ENCODE measurements at regions not wholly inside any gene's neighbourhood (a gene's known extent, or its start where the extent isn't known, plus 50 kb on each side); places are given as distances from the start of the nearest gene placed in this dataset.

- DNase-seq: no peak
Observed at GRCh38 chr12:3336606-3337311, 154.2 kb upstream of the PRMT8 start.

GRCh38 chr12:3337944-3338343, 153.1 kb upstream of the PRMT8 start:
- DNase-seq: no peak

- no peak for DNase-seq
Observed at GRCh38 chr12:3339221-3339620, 151.8 kb upstream of the PRMT8 start.

DNA sequence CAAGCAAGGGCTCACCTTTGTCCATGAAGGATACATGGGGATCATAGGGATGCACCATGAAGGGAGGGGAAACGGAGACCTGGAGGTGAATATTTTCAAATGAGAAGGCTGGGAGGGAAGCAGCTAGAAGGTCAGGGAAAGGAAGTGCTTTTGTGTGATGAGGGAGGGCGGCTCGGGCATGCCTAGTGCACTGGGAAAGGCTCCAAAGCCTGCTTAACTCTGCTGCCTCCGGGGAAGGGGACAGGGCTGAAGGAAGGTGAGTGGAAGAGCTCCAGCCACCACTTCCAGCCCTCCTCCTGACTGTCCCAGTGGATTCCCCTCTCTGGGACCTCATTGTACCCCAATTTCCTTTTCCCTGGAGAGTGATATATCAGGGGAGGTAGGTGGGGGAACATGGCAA, 149.4 kb upstream of the PRMT8 start:
- DNase-seq: no peak

GRCh38 chr12:3342051-3342450, 149.0 kb upstream of the PRMT8 start:
- peak; percentile 41 for DNase-seq

- DNase-seq: no peak
Observed at GRCh38 chr12:3348055-3348454, 142.9 kb upstream of the PRMT8 start.

- DNase-seq: no peak
Observed at GRCh38 chr12:3350432-3350831, 140.6 kb upstream of the PRMT8 start.

GRCh38 chr12:3351731-3352130, 139.3 kb upstream of the PRMT8 start:
- DNase-seq: no peak

- no peak for DNase-seq
Observed at GRCh38 chr12:3352230-3352629, 138.8 kb upstream of the PRMT8 start.

- DNase-seq: no peak
Observed at GRCh38 chr12:3353621-3354020, 137.4 kb upstream of the PRMT8 start.

DNA sequence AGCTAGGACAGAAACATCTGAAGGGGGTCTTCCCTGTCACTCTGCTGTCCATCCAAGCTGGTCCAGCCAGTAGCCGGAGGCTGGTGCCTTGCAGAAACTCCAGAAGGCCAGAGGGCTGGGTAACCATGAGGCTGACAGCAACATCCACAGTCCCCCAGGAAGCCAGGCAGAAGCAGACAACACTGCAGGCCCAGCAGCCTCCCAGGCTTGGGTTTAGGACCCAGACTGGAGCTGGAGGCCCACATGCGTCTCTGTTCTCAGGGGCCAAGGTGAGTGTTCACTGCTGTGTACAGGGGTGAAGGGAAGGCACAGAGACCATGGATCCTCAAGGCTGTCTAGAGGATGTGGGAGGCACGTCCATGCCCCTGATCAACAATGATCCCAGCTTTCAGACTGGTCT, 136.4 kb upstream of the PRMT8 start:
- no peak for DNase-seq

- no peak for DNase-seq
Observed at GRCh38 chr12:3355378-3355900, 135.6 kb upstream of the PRMT8 start.

DNA sequence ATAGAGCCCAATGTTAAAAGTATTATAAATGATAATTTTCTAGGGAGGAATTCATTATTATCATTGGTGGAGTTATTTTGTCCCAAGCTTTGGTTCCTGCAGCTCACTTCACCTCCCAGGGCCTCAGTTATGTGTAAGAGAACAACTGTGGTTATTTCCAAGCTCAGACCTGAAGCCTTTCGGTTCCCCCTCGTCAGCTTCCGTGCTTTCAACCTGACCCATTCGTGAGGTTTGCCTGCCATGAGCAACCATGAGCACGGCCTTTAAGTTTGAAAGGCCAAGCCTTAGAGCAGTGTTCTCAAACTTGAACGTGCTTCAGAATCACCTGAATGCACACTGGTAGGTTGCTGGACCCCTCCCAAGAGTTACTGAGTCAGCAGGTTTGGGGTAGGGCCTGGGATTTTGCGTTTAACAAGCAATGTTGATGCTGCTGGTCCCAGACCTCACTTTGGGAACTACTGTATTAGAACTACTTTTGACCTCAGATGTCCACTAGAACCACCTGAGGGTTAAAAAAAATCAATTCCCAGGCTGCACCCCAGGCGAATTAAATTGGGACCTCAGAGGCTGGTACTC, 133.0 kb upstream of the PRMT8 start:
- no peak for DNase-seq

- no peak for DNase-seq
Observed at GRCh38 chr12:3359478-3359877, 131.5 kb upstream of the PRMT8 start.

DNA sequence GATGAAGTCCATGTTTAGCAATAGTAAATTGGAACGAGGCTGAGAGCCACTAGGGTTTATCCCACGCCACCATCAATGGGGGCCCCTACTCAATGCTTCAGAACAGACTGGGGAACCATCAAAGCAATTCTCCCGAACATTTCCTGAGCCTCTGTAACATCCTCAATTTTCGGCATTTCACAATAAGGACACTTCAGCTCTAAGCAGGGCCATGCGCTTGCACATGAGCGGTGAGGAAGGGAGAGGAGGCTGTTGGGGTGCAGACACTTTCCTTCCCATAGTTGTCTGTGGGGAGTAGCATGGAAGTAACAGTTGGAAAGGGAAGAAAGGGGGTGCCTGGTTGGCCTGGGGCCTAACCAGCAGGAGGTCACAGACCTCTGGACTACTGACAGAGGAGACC, 129.9 kb upstream of the PRMT8 start:
- no peak for DNase-seq

DNA sequence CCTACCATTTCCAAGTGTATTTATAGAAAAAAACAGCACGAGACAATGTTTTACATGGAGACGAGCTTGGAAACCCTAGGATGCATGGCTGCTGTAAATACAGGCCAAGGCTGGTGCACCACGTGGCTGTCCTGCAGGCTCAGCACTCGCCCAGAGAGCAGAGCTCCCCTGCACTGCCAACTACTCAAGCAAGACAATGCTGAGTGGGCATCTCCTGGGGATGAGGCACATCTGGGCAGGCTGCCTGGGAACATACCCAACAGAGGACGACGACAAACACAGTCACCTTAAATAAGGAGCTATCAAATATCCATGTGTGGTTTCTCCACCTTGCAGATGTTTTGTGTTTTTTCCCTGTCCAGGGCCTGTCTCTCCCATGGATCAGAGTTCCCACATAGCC, 128.3 kb upstream of the PRMT8 start:
- DNase-seq: no peak

GRCh38 chr12:3363608-3364007, 127.4 kb upstream of the PRMT8 start:
- no peak for DNase-seq

- DNase-seq: no peak
Observed at GRCh38 chr12:3364226-3364625, 126.8 kb upstream of the PRMT8 start.

- no peak for DNase-seq
Observed at GRCh38 chr12:3364661-3365462, 126.1 kb upstream of the PRMT8 start.

DNA sequence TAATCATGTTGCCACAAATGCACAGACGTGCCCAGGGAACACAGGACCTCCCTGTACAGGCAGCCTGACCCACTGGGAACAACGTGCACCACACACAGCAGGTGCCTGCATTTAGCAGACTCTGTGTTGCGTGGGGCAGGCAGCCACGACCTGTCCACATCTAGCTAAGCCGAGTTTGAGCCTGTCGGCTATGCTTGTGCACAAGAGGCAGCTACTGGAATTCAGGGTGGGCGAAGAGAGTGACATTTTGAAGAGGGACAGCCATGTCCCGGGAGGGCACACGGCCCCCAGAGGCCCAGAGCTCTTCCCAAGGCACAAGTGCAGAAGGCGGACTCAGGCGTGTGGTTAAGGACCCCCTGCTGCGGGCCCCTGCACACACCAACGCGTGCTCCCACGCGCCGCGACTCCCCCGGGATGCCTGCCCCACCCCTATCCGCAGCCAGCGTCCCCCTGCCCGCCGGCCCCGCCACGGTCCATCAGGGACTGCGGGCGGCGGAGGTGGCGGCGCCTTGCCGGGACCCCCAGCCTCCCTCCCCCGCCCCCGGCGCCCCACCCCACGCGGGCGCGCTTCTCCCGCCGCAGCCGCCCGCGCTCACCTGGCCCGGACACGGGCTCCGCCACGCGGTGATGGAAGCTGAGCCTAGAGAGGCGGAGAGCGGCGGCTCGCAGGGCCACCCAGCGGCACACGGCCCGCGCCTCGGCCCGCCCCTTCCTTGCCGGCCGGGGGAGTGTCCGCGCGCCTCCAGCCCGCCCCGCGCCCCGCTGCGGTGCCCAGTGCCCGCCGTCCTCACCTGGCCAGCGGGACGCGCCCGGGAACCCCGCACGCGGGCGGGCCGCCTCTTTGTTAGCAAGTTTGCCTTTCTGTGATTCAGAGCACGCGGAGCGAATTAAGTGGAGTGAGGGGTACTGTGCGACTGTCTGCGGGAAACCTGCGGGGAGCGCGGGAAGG, 125.3 kb upstream of the PRMT8 start:
- peak; percentile 29 for DNase-seq

DNA sequence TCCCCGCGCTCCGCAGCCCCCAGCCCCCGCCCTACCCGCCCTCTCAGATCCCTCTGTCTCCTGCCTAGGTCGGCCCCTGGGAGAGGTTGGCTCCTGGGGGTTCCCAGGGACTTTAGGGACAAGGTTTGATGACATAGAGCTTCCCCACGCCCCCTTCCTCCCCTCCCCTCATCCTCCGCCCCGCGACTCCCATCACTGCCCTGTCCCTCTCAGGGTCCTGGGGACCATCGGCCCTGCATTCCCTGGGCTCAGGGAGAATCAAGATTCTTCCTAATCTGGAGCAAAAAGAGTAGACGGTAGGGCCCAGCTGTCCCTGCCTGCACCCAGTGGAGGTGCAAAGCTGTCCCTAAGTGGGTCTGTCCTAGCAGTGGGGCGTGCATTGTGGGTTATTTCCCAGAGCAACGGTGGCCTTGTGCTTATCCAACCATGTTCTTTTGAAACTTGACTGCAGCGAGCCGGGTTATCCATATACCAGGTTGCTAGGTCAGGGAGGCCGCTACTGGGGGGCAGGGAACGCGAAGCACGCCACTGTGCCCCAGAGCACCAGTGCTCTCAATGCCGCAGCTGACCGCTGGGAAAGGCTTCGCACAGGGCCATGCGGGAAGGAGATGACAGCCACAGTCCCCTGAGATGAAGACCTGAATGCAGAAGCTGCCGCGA, 124.4 kb upstream of the PRMT8 start:
- no peak for DNase-seq
